H1 (cell line): ENCODE measurements at regions not wholly inside any gene's neighbourhood (a gene's known extent, or its start where the extent isn't known, plus 50 kb on each side); places are given as distances from the start of the nearest gene placed in this dataset.

Experiments used
- CTCF ChIA-PET: fragments of 300-600 bp; sonication (Branson Sonifier 250); formaldehyde crosslinking; loops from one replicate; lab custom pipeline; 2021; ENCODE audit not compliant: partially characterized antibody; lab: Charles Lee
- POLR2A ChIA-PET: fragments of 300-600 bp; sonication (Branson Sonifier 250); formaldehyde crosslinking; loops from one replicate; lab custom pipeline; 2021; ENCODE audit warnings: inconsistent platforms; ENCODE audit not compliant: partially characterized antibody; lab: Charles Lee
- DNase-seq, 2 experiments: peaks; one replicate each; pipeline versions ENCODE4 v3.0.0 to v3.0.0-alpha.2; 2010 to 2022; ENCODE audit warnings: low spot score in 2 of 2, low read depth in 1 of 2, mixed read lengths in 1 of 2
- FAIRE-seq: peaks from 2 replicates; lab custom pipeline; 2011; peaks lifted over from hg19 to GRCh38; lab: Jason Lieb, UNC
- H2AFZ ChIP-seq: 2 replicates; pipeline ENCODE4 v1.8.1; 2012; ENCODE audit warnings: low read length, inconsistent platforms
- H2AK5ac ChIP-seq: 2 replicates; pipeline ENCODE4 v1.6.1; 2013; ENCODE audit warnings: low read depth, low read length
- H2BK120ac ChIP-seq: replicated peaks from 2 replicates; pipeline ENCODE3; 2013; ENCODE audit warnings: low read depth, low read length, inconsistent platforms
- H2BK12ac ChIP-seq: 2 replicates; pipeline ENCODE4 v1.6.1; 2013; ENCODE audit warnings: low read depth, low read length
- H2BK15ac ChIP-seq: 2 replicates; pipeline ENCODE4 v1.6.1; 2013; ENCODE audit warnings: low read length
- H2BK20ac ChIP-seq: 2 replicates; pipeline ENCODE4 v1.6.1; 2013; ENCODE audit warnings: low read length
- H2BK5ac ChIP-seq: 2 replicates; pipeline ENCODE4 v1.6.1; 2013; ENCODE audit warnings: low read depth, low read length
- H3K14ac ChIP-seq: 2 replicates; pipeline ENCODE4 v1.6.1; 2013; ENCODE audit warnings: inconsistent platforms; ENCODE audit not compliant: insufficient read length
- H3K18ac ChIP-seq: 2 replicates; pipeline ENCODE4 v1.6.1; 2013; ENCODE audit warnings: low read length; ENCODE audit errors: extremely low read depth
- H3K23ac ChIP-seq: 2 replicates; pipeline ENCODE4 v1.6.1; 2013; ENCODE audit warnings: inconsistent platforms; ENCODE audit not compliant: insufficient read length
- H3K23me2 ChIP-seq: 2 replicates; pipeline ENCODE4 v1.6.1; 2013; ENCODE audit warnings: low read depth, low read length
- H3K27ac ChIP-seq: 2 replicates; pipeline ENCODE4 v1.6.1; 2011; ENCODE audit warnings: low read depth, low read length, inconsistent platforms
- H3K27me3 ChIP-seq, 4 experiments: replicated peaks in 1 of 4; 1 replicate in 1 of 4; 2 replicates in 3 of 4; pipeline versions ENCODE4 v1.6.1 to v1.8.1; 2011 to 2013; ENCODE audit warnings: low read length in 3 of 4, mild to moderate bottlenecking in 3 of 4, inconsistent platforms in 2 of 4, mixed read lengths in 2 of 4, moderate library complexity in 1 of 4; ENCODE audit not compliant: control insufficient read depth in 3 of 4, insufficient read depth in 3 of 4; ENCODE audit errors: extremely low read depth in 1 of 4
- H3K36me3 ChIP-seq, 4 experiments: 2 replicates each; pipeline versions ENCODE4 v1.6.1 to v1.8.1; 2011 to 2013; ENCODE audit warnings: mild to moderate bottlenecking in 4 of 4, low read length in 3 of 4, moderate library complexity in 2 of 4, control low read depth in 1 of 4, inconsistent platforms in 1 of 4; ENCODE audit not compliant: insufficient read depth in 4 of 4, control insufficient read depth in 2 of 4
- H3K4ac ChIP-seq: replicated peaks from 2 replicates; pipeline ENCODE3; 2013; ENCODE audit warnings: low read length, low read depth, mixed read lengths, inconsistent platforms; ENCODE audit not compliant: insufficient read length
- H3K4me1 ChIP-seq, 4 experiments: replicated peaks in 1 of 4; 1 replicate in 1 of 4; 2 replicates in 3 of 4; pipeline versions ENCODE4 v1.6.1 to v1.8.1; 2011 to 2013; ENCODE audit warnings: low read length in 3 of 4, inconsistent platforms in 2 of 4, mixed read lengths in 1 of 4; ENCODE audit not compliant: insufficient read depth in 4 of 4, control insufficient read depth in 3 of 4
- H3K4me2 ChIP-seq, 2 experiments: 2 replicates each; pipeline versions ENCODE4 v1.6.1 to v1.8.1; 2011 to 2013; ENCODE audit warnings: low read depth in 2 of 2, low read length in 2 of 2, control low read depth in 1 of 2, inconsistent platforms in 1 of 2, mild to moderate bottlenecking in 1 of 2; ENCODE audit not compliant: insufficient read depth in 1 of 2
- H3K4me3 ChIP-seq, 4 experiments: fragments of 200-600, 300-600 bp in 1 of 4; sonication (generic), shearing (Covaris generic), sonication (Bioruptor Twin) in 1 of 4; 2 replicates each; pipeline versions ENCODE4 v1.5.1 to v1.8.1; 2011 to 2016; ENCODE audit warnings: low read length in 4 of 4, low read depth in 3 of 4, control low read depth in 2 of 4, inconsistent platforms in 2 of 4, mild to moderate bottlenecking in 2 of 4, mixed read lengths in 1 of 4, moderate library complexity in 1 of 4; ENCODE audit not compliant: insufficient read depth in 2 of 4; ENCODE audit errors: extremely low read depth in 1 of 4
- H3K56ac ChIP-seq: replicated peaks from 2 replicates; pipeline ENCODE3; 2013; ENCODE audit warnings: low read depth, mild to moderate bottlenecking, mixed read lengths, low read length, inconsistent platforms; ENCODE audit not compliant: insufficient read length
- H3K79me1 ChIP-seq: 2 replicates; pipeline ENCODE4 v1.6.1; 2013; ENCODE audit warnings: low read depth, low read length, control low read depth
- H3K79me2 ChIP-seq, 2 experiments: 2 replicates each; pipeline versions ENCODE4 v1.6.1 to v1.8.1; 2012 to 2013; ENCODE audit warnings: low read length in 2 of 2, mild to moderate bottlenecking in 2 of 2, inconsistent platforms in 1 of 2; ENCODE audit not compliant: insufficient read depth in 2 of 2, control insufficient read depth in 1 of 2
- H3K9ac ChIP-seq, 4 experiments: replicated peaks in 1 of 4; 1 replicate in 1 of 4; 2 replicates in 3 of 4; pipeline versions ENCODE4 v1.6.1 to v1.8.1; 2011 to 2013; ENCODE audit warnings: low read depth in 3 of 4, low read length in 3 of 4, control low read depth in 2 of 4, mild to moderate bottlenecking in 2 of 4, moderate library complexity in 2 of 4, inconsistent platforms in 1 of 4; ENCODE audit errors: extremely low read depth in 1 of 4
- H3K9me3 ChIP-seq, 2 experiments: 2 replicates each; pipeline versions ENCODE4 v1.6.1 to v1.8.1; 2012 to 2013; ENCODE audit warnings: mild to moderate bottlenecking in 2 of 2, moderate library complexity in 2 of 2, control low read depth in 1 of 2, inconsistent platforms in 1 of 2, low read depth in 1 of 2, low read length in 1 of 2, mixed read lengths in 1 of 2; ENCODE audit not compliant: insufficient read depth in 2 of 2
- H4K20me1 ChIP-seq, 2 experiments: replicated peaks in 1 of 2; 2 replicates each; pipeline versions ENCODE3 to v1.8.1; 2011 to 2013; ENCODE audit warnings: inconsistent platforms in 2 of 2, low read length in 2 of 2, mild to moderate bottlenecking in 1 of 2; ENCODE audit not compliant: insufficient read depth in 2 of 2, control insufficient read depth in 1 of 2
- H4K5ac ChIP-seq: 2 replicates; pipeline ENCODE4 v1.6.1; 2013; ENCODE audit warnings: low read length, low read depth, mixed read lengths, inconsistent platforms; ENCODE audit not compliant: insufficient read length
- H4K8ac ChIP-seq: 2 replicates; pipeline ENCODE4 v1.8.0; 2013; ENCODE audit warnings: mild to moderate bottlenecking, moderate library complexity, low read length, inconsistent platforms; ENCODE audit not compliant: insufficient read depth; ENCODE audit errors: extremely low read depth
- H4K91ac ChIP-seq: replicated peaks from 2 replicates; pipeline ENCODE3; 2013; ENCODE audit warnings: low read length, mixed read lengths, inconsistent platforms; ENCODE audit not compliant: insufficient read length
- CTBP2 ChIP-seq: IDR thresholded peaks from 2 replicates; pipeline ENCODE4 v1.7.0; 2011; ENCODE audit warnings: borderline replicate concordance, mild to moderate bottlenecking, moderate library complexity, mixed read lengths, low read length; ENCODE audit not compliant: insufficient read depth, insufficient read length
- EP300 ChIP-seq, 2 experiments: IDR thresholded peaks; 1 replicate in 1 of 2; 2 replicates in 1 of 2; pipeline ENCODE4 v1.6.1; 2011 to 2012; ENCODE audit warnings: low read depth in 2 of 2, low read length in 2 of 2, mild to moderate bottlenecking in 2 of 2, borderline replicate concordance in 1 of 2, inconsistent platforms in 1 of 2, moderate library complexity in 1 of 2
- HDAC2 ChIP-seq, 2 experiments: fragments of 300-600 bp in 1 of 2; sonication (generic) in 1 of 2; IDR thresholded peaks; 2 replicates each; pipeline ENCODE4 v1.6.1; 2011 to 2012; ENCODE audit warnings: low read depth in 2 of 2, low read length in 2 of 2, mild to moderate bottlenecking in 2 of 2, moderate library complexity in 2 of 2, borderline replicate concordance in 1 of 2, inconsistent platforms in 1 of 2
- KDM1A ChIP-seq: fragments of 200-600, 300-600 bp; sonication (generic); IDR thresholded peaks from 2 replicates; pipeline ENCODE4 v1.7.1; 2016; ENCODE audit warnings: mild to moderate bottlenecking, low read length, borderline replicate concordance
- KDM4A ChIP-seq: IDR thresholded peaks from one replicate; pipeline ENCODE4 v1.7.1; 2012; ENCODE audit warnings: low read depth, mild to moderate bottlenecking, moderate library complexity, low read length, inconsistent platforms; ENCODE audit not compliant: severe bottlenecking
- RFX5 ChIP-seq: IDR thresholded peaks from 2 replicates; pipeline ENCODE4 v1.6.1; 2011; ENCODE audit warnings: low read depth, low read length, improper control_type of control experiment, borderline replicate concordance
- SP1 ChIP-seq: IDR thresholded peaks from 2 replicates; pipeline ENCODE4 v1.6.1; 2011; ENCODE audit warnings: low read depth, low read length
- TAF7 ChIP-seq: optimal IDR thresholded peaks from 2 replicates; pipeline ENCODE3; 2011; ENCODE audit warnings: low read depth, mild to moderate bottlenecking, inconsistent platforms, low read length, moderate library complexity, borderline replicate concordance
- TBP ChIP-seq: IDR thresholded peaks from 2 replicates; pipeline ENCODE4 v1.6.1; 2011; ENCODE audit warnings: low read depth, low read length, improper control_type of control experiment
- WGBS, 2 experiments: shearing (Covaris generic) in 1 of 2; methylation state at CpG; one replicate each; pipeline versions ENCODE4 v1.1.6 to v1.1.7; 2013 to 2015; ENCODE audit warnings: low lambda C conversion rate in 2 of 2, mixed read lengths in 2 of 2, inconsistent platforms in 1 of 2, low coverage in 1 of 2, missing lambda C conversion rate in 1 of 2; ENCODE audit not compliant: insufficient replicate concordance in 2 of 2, insufficient coverage in 1 of 2, insufficient read length in 1 of 2; ENCODE audit errors: extremely low coverage in 1 of 2, missing lambda C conversion rate in 1 of 2; 5-methylcytosine and 5-hydroxymethylcytosine counted together
- TF ChIP-seq, protein P1 (sequence below): IDR thresholded peaks from 2 replicates; pipeline ENCODE4 v1.6.1; 2011; ENCODE audit warnings: low read length, improper control_type of control experiment
- TF ChIP-seq, protein P2 (sequence below): IDR thresholded peaks from 2 replicates; pipeline ENCODE4 v1.6.1; 2012; ENCODE audit warnings: low read length, inconsistent platforms

DNA sequence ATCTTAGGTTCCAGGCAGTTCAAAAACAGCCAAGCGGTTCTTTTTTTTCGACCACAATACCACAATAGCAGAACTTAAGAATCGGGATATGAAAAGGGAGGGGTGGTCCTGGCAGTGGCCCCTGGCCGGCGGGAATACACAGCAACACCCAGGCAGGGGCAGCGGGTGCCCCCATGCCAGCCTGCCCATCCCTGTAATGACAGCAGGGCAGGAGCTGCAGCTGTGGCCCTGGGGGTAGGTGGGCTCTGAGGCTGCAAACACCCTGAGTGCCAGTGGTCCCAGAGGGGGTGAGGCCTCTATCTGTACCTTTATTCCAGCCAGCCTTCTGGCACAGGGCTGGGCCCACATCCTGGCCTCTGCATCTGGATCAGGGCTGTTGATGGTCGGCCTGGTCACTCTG lies 247.4 kb downstream of the SEMA3D start:
- Histone ChIP-seq H3K79me1 (no peaks in the 10 kb centered on the region), H2BK12ac (no peak overlapping the region), H3K23me2 (no peaks in the 10 kb centered on the region), H3K4me2 (no peak overlapping the region), H3K79me2 (no peaks in the 10 kb centered on the region), H2BK5ac (no peak overlapping the region), H3K4ac (no peak overlapping the region), H3K27me3 (no peaks in the 10 kb centered on the region), H3K9ac (no peak overlapping the region), H4K91ac (no peak overlapping the region), H2AK5ac (no peak overlapping the region), H2BK20ac (no peak overlapping the region), H3K4me3 (no peak overlapping the region), H4K20me1 (no peaks in the 10 kb centered on the region), H3K4me1 (no peaks in the 10 kb centered on the region), H3K36me3 (no peaks in the 10 kb centered on the region), H4K8ac (no peak overlapping the region), H2BK120ac (no peak overlapping the region), H3K23ac (no peak overlapping the region), H3K18ac (no peak overlapping the region), H3K9me3 (no peaks in the 10 kb centered on the region), H3K56ac (no peak overlapping the region), H2BK15ac (no peak overlapping the region), H3K14ac (no peak overlapping the region), H2AFZ (no peak overlapping the region), H4K5ac (no peak overlapping the region), H3K27ac (no peak overlapping the region)
- CTCF ChIA-PET: no interaction called here
- POLR2A ChIA-PET: no interaction called here
- DNase-seq: no peak
- WGBS, 2 experiments: 79% methylated on average over 4 of the region's 7 CpGs; no CpG with 5 or more reads in 1 of the 2 experiments
- no peak for FAIRE-seq
- TF ChIP-seq RFX5 (no peak), CTBP2 (no peak), KDM4A (no peak), HDAC2 (IDR thresholded peaks at IDR 0.05; ENCODE audit: borderline replicate concordance in 1 of 2, low read depth in 2 of 2, low read length in 2 of 2) (no peak), TAF7 (no peak), EP300 (IDR thresholded peaks at IDR 0.05; ENCODE audit: borderline replicate concordance in 1 of 2, low read depth in 2 of 2, low read length in 2 of 2) (no peak), SP1 (no peak), KDM1A (no peak), TBP (no peak)
- TF ChIP-seq, protein P1, sequence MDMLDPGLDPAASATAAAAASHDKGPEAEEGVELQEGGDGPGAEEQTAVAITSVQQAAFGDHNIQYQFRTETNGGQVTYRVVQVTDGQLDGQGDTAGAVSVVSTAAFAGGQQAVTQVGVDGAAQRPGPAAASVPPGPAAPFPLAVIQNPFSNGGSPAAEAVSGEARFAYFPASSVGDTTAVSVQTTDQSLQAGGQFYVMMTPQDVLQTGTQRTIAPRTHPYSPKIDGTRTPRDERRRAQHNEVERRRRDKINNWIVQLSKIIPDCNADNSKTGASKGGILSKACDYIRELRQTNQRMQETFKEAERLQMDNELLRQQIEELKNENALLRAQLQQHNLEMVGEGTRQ: no peak
- TF ChIP-seq, protein P2, sequence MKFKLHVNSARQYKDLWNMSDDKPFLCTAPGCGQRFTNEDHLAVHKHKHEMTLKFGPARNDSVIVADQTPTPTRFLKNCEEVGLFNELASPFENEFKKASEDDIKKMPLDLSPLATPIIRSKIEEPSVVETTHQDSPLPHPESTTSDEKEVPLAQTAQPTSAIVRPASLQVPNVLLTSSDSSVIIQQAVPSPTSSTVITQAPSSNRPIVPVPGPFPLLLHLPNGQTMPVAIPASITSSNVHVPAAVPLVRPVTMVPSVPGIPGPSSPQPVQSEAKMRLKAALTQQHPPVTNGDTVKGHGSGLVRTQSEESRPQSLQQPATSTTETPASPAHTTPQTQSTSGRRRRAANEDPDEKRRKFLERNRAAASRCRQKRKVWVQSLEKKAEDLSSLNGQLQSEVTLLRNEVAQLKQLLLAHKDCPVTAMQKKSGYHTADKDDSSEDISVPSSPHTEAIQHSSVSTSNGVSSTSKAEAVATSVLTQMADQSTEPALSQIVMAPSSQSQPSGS: no peak
